GM18511 (cell line): ENCODE measurements at regions not wholly inside any gene's neighbourhood (a gene's known extent, or its start where the extent isn't known, plus 50 kb on each side); places are given as distances from the start of the nearest gene placed in this dataset.
"Not testable (repeated sequence)": the region's sequence is repeated elsewhere in the genome, so short reads cannot be mapped to it uniquely, and the experiment has no call there.

Source experiments
- ATAC-seq: cut with Tn5 transposase; IDR thresholded peaks from one replicate; pipeline ENCODE4 v1.9.1; 2021; ENCODE audit warnings: mild to moderate bottlenecking, moderate library complexity; ENCODE audit not compliant: unreplicated experiment

GRCh38 chr7:104956753-104957450 is 57.1 kb upstream of the KMT2E start:
- peak; percentile 94 for ATAC-seq

GRCh38 chr7:104958371-104958865 is 55.6 kb upstream of the KMT2E start:
- ATAC-seq: no peak

DNA sequence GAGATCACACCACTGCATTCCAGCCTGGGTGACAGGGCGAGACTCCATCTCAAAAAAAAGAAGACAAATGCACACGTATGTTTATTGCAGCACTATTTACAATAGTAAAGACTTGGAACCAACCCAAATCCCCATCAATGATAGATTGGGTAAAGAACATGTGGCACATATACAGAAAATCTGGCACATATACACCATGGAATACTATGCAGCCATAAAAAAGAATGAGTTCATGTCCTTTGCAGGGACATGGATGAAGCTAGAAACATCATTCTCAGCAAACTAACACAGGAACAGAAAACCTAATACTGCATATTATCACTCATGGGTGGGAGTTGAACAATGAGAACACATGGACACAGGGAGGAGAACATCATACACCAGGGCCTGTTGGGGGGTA is 54.5 kb upstream of the KMT2E start:
- ATAC-seq: not testable (repeated sequence)

- no peak for ATAC-seq
Measured at GRCh38 chr7:104960741-104961448, 53.1 kb upstream of the KMT2E start.

GRCh38 chr7:104961821-104962220 is 52.2 kb upstream of the KMT2E start:
- no peak for ATAC-seq

DNA sequence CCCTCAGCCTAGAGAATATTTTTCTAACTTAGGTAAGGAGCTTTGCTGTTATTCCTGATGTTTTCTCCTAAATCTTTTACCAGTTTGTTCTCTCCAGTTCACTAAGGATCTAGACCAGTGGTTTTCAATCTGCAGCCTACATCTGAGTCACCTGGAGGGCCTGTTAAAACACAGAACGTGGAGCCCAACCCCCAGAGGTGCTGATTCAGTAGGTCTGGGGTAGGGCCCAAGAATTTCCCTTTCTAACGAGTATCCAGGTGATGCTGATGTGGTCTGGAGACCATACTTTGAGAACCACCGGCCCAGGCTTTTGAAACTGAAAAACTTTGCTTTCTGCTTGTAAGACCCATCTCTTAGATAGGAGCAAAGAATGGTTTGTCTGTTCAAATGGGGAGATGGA is 51.2 kb upstream of the KMT2E start:
- peak; percentile 65 for ATAC-seq

DNA sequence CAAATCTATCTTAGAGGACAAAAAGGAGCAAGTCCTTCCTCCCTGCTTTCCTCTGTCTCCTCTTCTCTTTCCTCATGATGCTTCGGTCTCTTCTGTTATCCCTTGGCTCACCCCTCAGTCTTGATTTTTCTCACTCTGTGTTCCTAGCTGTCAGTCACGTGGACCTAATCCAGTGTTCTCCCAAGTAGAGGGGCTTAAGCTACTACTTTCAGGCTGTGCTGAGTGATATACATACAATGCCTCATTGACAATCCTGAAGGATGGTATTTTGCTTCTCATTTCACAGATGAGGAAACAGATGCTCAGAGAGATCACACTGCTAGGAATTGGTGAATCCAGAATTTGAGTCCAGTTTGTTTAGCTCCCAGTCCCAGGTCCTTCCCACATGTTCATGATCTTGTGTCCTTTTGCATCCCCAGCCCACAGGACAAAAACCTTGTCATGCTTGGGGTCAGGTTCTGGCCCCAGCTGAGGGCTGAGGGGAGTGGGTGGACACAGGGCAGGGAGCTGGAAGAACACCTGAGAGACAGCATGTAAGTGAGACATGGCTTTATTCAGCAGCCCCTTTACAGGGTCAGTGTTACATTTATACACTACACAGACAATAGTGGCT is 50.5 kb upstream of the KMT2E start:
- ATAC-seq: no peak

DNA sequence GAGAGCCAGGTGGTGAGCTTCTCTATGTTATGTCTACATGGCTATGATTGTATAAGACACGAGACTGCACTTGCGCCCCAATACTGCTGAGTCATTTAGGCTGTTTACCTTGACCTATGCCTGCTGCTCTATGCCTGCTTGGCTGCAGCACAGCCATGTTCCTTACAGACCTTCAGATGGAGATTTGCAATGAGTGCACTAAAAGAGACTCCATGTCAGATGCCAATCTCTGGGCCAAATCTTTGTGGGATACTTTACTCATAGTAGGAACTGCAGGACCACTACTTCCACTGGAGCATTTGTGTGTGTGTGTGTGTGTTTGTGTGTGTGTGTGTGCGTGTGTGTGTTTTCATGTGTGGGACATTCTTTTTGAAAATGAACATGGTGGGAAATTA is 50.0 kb upstream of the KMT2E start:
- no peak for ATAC-seq
